KMS-11 (cell line): ENCODE measurements at regions not wholly inside any gene's neighbourhood (a gene's known extent, or its start where the extent isn't known, plus 50 kb on each side); places are given as distances from the start of the nearest gene placed in this dataset.

Experiments
- H2AFZ ChIP-seq: fragments of 200-600 bp; sonication (generic); 2 replicates; pipeline ENCODE4 v1.6.1; 2016; ENCODE audit warnings: antibody characterized with exemption, mixed run types, low read depth
- H3K27ac ChIP-seq: fragments of 200-600 bp; sonication (generic); 2 replicates; pipeline ENCODE4 v1.6.1; 2016; ENCODE audit warnings: mild to moderate bottlenecking, mixed run types
- H3K27me3 ChIP-seq: fragments of 200-600 bp; sonication (generic); 2 replicates; pipeline ENCODE4 v1.6.1; 2017; ENCODE audit warnings: mild to moderate bottlenecking, low read depth, mixed run types, moderate library complexity; ENCODE audit not compliant: insufficient read depth
- H3K36me3 ChIP-seq: fragments of 200-600 bp; sonication (generic); 2 replicates; pipeline ENCODE4 v1.6.1; 2017; ENCODE audit warnings: mild to moderate bottlenecking, mixed run types; ENCODE audit not compliant: insufficient read depth
- H3K4me1 ChIP-seq: fragments of 200-600 bp; sonication (generic); 2 replicates; pipeline ENCODE4 v1.6.1; 2016; ENCODE audit warnings: mild to moderate bottlenecking, low read depth, mixed run types; ENCODE audit not compliant: poor library complexity, severe bottlenecking
- H3K4me2 ChIP-seq: fragments of 200-600 bp; sonication (generic); 2 replicates; pipeline ENCODE4 v1.7.0; 2016; ENCODE audit warnings: mild to moderate bottlenecking, mixed run types
- H3K4me3 ChIP-seq: fragments of 200-600 bp; sonication (generic); IDR thresholded peaks from 2 replicates; pipeline ENCODE4 v1.6.1; 2017; ENCODE audit warnings: low read depth, low read length, mixed read lengths; ENCODE audit not compliant: insufficient read depth
- H3K79me2 ChIP-seq: fragments of 200-600 bp; sonication (generic); 2 replicates; pipeline ENCODE4 v1.6.1; 2016; ENCODE audit warnings: low read depth, mixed run types; ENCODE audit not compliant: insufficient read depth
- H3K9ac ChIP-seq: fragments of 200-600 bp; sonication (generic); 2 replicates; pipeline ENCODE4 v1.6.1; 2016; ENCODE audit warnings: mild to moderate bottlenecking, mixed run types
- H4K20me1 ChIP-seq: fragments of 200-600 bp; sonication (generic); 2 replicates; pipeline ENCODE4 v1.6.1; 2016; ENCODE audit warnings: mild to moderate bottlenecking, mixed run types; ENCODE audit not compliant: insufficient read depth
- TF ChIP-seq, protein P1 (sequence below): fragments of 200-600 bp; sonication (generic); conservative IDR thresholded peaks from 2 replicates; pipeline ENCODE4 v1.6.1; 2017; ENCODE audit warnings: low read depth, mild to moderate bottlenecking, antibody characterized with exemption, low read length, moderate library complexity, mixed read lengths

DNA sequence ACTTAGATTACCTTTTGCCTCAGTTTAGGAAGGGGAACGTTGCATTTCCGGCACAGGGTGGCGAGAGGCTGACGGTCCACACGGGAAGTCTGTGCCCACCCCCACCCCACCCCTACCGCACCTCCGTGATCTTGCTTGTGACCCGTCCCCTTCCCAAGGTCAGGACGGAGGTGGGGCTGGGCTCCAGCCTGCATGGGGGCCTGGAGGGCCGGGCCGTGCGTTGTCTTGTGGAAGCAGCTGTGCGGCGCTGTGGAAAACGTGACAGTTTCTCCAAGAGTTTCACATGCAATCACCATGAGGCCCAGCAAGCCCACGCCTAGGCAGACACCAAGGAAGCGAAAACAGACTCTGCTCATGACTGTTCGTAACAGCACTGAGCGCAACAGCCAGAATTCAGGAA lies 76.8 kb upstream of the HDAC4 start:
- TF ChIP-seq, protein P1, sequence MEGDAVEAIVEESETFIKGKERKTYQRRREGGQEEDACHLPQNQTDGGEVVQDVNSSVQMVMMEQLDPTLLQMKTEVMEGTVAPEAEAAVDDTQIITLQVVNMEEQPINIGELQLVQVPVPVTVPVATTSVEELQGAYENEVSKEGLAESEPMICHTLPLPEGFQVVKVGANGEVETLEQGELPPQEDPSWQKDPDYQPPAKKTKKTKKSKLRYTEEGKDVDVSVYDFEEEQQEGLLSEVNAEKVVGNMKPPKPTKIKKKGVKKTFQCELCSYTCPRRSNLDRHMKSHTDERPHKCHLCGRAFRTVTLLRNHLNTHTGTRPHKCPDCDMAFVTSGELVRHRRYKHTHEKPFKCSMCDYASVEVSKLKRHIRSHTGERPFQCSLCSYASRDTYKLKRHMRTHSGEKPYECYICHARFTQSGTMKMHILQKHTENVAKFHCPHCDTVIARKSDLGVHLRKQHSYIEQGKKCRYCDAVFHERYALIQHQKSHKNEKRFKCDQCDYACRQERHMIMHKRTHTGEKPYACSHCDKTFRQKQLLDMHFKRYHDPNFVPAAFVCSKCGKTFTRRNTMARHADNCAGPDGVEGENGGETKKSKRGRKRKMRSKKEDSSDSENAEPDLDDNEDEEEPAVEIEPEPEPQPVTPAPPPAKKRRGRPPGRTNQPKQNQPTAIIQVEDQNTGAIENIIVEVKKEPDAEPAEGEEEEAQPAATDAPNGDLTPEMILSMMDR: no peak
- Histone ChIP-seq H3K4me3 (no peak overlapping the region), H3K4me1 (no peaks in the 10 kb centered on the region), H2AFZ (no peak overlapping the region), H3K27me3 (peaks cover 14% of the 10 kb centered on the region; the same call in 1 of the 2 replicates), H4K20me1 (no peaks in the 10 kb centered on the region), H3K79me2 (no peaks in the 10 kb centered on the region), H3K27ac (no peak overlapping the region), H3K36me3 (no peaks in the 10 kb centered on the region), H3K9ac (no peak overlapping the region), H3K4me2 (no peak overlapping the region)

- TF ChIP-seq, protein P1: no peak
- Histone ChIP-seq H3K4me2 (no peak overlapping the region), H4K20me1 (no peaks in the 10 kb centered on the region), H2AFZ (no peak overlapping the region), H3K27me3 (peaks cover 16% of the 10 kb centered on the region; the same call in 1 of the 2 replicates), H3K9ac (no peak overlapping the region), H3K36me3 (no peaks in the 10 kb centered on the region), H3K4me1 (no peaks in the 10 kb centered on the region), H3K4me3 (no peak overlapping the region), H3K79me2 (no peaks in the 10 kb centered on the region), H3K27ac (no peak overlapping the region)
Observed at GRCh38 chr2:239476757-239477585, 76.2 kb upstream of the HDAC4 start.

DNA sequence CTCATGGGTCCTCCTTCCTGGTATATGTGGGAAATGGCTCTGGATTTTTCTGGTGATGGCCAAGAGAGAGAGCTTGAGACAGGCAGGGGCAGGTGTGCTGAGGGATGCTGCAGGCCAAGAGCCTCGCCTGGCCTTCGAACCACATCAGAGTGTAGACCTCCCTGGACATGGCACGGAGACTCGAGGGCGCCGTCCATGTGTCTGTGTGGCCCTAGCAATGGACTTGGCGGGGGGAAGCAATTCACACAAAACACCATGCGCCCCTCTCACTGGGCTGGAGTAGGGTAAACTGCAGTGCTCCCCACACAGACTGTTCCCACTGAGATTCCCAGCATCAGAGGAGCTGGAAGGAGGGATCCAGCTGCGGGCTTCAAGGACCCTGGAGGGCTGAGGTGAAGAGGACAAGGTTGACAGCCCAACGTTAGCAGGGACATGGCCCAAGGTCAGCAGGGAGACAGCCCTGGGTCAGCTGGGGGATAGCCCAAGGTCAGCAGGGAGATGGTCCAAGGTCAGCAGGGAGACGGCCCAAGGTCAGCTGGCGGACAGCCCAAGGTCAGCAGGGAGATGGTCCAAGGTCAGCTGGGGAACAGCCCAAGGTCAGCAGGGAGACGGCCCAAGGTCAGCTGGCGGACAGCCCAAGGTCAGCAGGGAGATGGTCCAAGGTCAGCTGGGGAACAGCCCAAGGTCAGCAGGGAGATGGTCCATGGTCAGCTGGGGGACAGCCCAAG lies 75.4 kb upstream of the HDAC4 start:
- Histone ChIP-seq H3K4me1 (no peaks in the 10 kb centered on the region), H3K27ac (no peak overlapping the region), H3K79me2 (no peaks in the 10 kb centered on the region), H2AFZ (no peak overlapping the region), H3K27me3 (peaks cover 9% of the 10 kb centered on the region; the same call in 1 of the 2 replicates), H3K4me2 (no peak overlapping the region), H3K36me3 (no peaks in the 10 kb centered on the region), H3K9ac (no peak overlapping the region), H4K20me1 (no peaks in the 10 kb centered on the region), H3K4me3 (no peak overlapping the region)
- TF ChIP-seq, protein P1: no peak

- TF ChIP-seq, protein P1: no peak
- Histone ChIP-seq H3K9ac (no peak overlapping the region), H3K36me3 (no peaks in the 10 kb centered on the region), H4K20me1 (no peaks in the 10 kb centered on the region), H3K27ac (no peak overlapping the region), H3K4me2 (no peak overlapping the region), H3K79me2 (no peaks in the 10 kb centered on the region), H3K4me3 (no peak overlapping the region), H3K27me3 (peaks cover 8% of the 10 kb centered on the region; the same call in 1 of the 2 replicates), H3K4me1 (no peaks in the 10 kb centered on the region), H2AFZ (no peak overlapping the region)
Observed at GRCh38 chr2:239475161-239476028, 74.6 kb upstream of the HDAC4 start.
